CD4-positive, alpha-beta T cell treated with Interleukin-15 for 4 hours (primary cell): ENCODE measurements at regions not wholly inside any gene's neighbourhood (a gene's known extent, or its start where the extent isn't known, plus 50 kb on each side); places are given as distances from the start of the nearest gene placed in this dataset.
A peak's percentile ranks its signal among the peaks of the same experiment; 100 is the strongest.

ENCODE experiments used
- DNase-seq: peaks from one replicate; pipeline ENCODE4 v3.0.0-alpha.2; 2020; ENCODE audit warnings: low spot score

- no peak for DNase-seq
Measured at GRCh38 chr3:177431525-177432176, 234.4 kb upstream of the TBL1XR1 start.

- DNase-seq, result no peak
Measured at GRCh38 chr3:177435301-177435700, 238.0 kb upstream of the TBL1XR1 start.

GRCh38 chr3:177437513-177438337 is 240.4 kb upstream of the TBL1XR1 start:
- no peak for DNase-seq

- DNase-seq, result no peak
Measured at GRCh38 chr3:177438596-177439220, 241.4 kb upstream of the TBL1XR1 start.

GRCh38 chr3:177439694-177440269 is 242.5 kb upstream of the TBL1XR1 start:
- no peak for DNase-seq

- no peak for DNase-seq
Measured at GRCh38 chr3:177440456-177441104, 243.3 kb upstream of the TBL1XR1 start.

GRCh38 chr3:177441276-177441812 is 244.1 kb upstream of the TBL1XR1 start:
- DNase-seq, result no peak

- DNase-seq, result no peak
Measured at GRCh38 chr3:177441813-177442646, 244.7 kb upstream of the TBL1XR1 start.

GRCh38 chr3:177443469-177443868 is 246.2 kb upstream of the TBL1XR1 start:
- DNase-seq, result no peak

GRCh38 chr3:177444696-177445095 is 247.4 kb upstream of the TBL1XR1 start:
- DNase-seq, result no peak

- no peak for DNase-seq
Measured at GRCh38 chr3:177445549-177445948, 248.3 kb upstream of the TBL1XR1 start.

- no peak for DNase-seq
Measured at GRCh38 chr3:177446165-177446601, 248.9 kb upstream of the TBL1XR1 start.

GRCh38 chr3:177447938-177448337 is 250.7 kb upstream of the TBL1XR1 start:
- DNase-seq, result no peak

- peak; percentile 26 for DNase-seq
Measured at GRCh38 chr3:177448987-177449359, 251.7 kb upstream of the TBL1XR1 start.

- DNase-seq, result peak; percentile 27
Measured at GRCh38 chr3:177449360-177450006, 252.2 kb upstream of the TBL1XR1 start.

GRCh38 chr3:177451301-177451750 is 254.0 kb upstream of the TBL1XR1 start:
- DNase-seq, result no peak

- DNase-seq, result no peak
Measured at GRCh38 chr3:177451864-177452830, 254.9 kb upstream of the TBL1XR1 start.

- no peak for DNase-seq
Measured at GRCh38 chr3:177452831-177453450, 255.7 kb upstream of the TBL1XR1 start.

- no peak for DNase-seq
Measured at GRCh38 chr3:177453451-177453844, 256.2 kb upstream of the TBL1XR1 start.
